Dedifferentiated amniotic fluid mesenchymal stem cell (primary cell): ENCODE measurements at regions not wholly inside any gene's neighbourhood (a gene's known extent, or its start where the extent isn't known, plus 50 kb on each side); places are given as distances from the start of the nearest gene placed in this dataset.

Source experiments
- DNase-seq: peaks from one replicate; pipeline ENCODE4 v3.0.0-alpha.2; 2016; ENCODE audit errors: extremely low spot score

GRCh38 chr5:155193483-155194107 lies 180.0 kb downstream of the KIF4B start:
- DNase-seq, result no peak

DNA sequence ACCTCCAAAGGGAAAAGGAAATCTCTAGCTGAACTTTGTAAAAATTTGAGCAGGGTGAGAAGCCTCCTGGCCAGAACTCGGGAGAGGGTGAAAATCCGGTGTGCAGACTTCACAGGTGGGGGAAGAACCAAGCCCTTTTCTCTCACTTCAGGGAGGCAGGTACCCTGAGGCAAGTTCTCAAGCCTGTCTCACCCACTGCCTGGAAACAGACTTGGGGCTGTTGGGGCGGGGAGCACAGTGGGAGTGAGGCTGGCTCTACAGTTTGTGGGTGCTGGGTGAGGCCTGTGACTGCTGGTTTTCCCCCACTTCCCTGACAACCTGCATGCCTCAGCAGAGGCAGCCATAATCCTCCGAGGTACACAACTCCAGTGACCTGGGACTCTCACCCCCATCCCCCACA lies 187.1 kb downstream of the KIF4B start:
- no peak for DNase-seq

DNA sequence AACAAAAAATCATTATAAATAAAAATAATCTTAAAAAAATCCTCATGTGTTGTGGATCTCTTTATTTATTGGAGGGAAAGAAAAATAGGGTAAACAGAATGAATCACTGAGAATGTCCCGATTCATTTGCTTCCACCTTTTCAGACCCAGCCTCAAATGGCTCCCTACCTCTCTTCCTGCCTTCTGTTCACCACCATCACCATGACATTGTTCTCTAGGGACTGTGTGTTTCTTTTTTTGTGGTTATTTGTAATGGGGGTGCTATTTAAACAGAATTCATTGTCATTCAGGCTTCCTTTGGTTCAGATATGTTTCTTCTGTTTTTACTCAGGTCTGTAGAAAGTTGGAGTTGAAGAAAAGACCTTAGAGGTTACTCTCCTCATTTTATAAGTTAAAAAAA lies 198.2 kb downstream of the KIF4B start:
- no peak for DNase-seq

DNA sequence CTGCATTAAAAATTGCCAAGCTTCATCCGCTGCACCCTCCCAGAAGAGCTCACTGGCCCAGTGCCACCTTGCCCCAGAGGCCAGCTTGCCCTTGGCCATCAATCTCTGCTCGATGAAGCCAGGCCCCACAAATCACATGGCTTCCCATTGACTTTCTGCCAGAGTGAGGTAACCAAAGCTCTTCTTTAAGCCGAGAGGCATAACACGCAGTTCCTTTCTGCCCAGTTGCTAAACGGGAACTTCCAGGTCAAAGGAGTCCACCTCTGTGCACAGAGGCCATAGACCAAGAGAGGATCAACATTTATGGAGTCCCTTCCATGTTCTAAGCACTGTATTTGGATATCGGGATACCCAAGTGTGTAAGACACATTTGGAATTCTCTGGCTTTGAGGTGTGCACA lies 208.8 kb downstream of the KIF4B start:
- no peak for DNase-seq

- no peak for DNase-seq
Observed at GRCh38 chr5:155229135-155229534, 215.6 kb downstream of the KIF4B start.

GRCh38 chr5:155239803-155240202 lies 226.2 kb downstream of the KIF4B start:
- no peak for DNase-seq

GRCh38 chr5:155250596-155250995 lies 237.0 kb downstream of the KIF4B start:
- DNase-seq, result no peak

GRCh38 chr5:155252025-155252424 lies 238.5 kb downstream of the KIF4B start:
- DNase-seq, result no peak

GRCh38 chr5:155252717-155253116 lies 239.2 kb downstream of the KIF4B start:
- DNase-seq, result no peak

DNA sequence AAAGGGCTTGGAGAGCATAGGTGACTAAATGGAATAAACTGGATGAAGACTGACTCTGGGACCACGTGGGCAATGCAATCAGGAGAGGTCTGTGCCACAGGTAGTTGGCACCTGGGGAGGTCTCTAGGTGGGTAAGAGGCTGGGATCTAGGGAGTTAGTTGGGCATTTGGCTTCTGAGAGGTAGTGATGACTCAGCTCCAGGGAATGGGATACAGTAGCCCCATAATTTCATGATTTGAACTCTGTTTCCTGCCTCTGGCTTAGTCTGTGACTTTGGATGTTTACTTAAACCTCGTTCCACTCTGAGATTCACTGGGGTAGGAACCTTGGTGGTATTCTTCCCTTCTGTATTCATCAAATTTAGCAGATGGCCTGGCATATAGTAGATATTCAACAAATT lies 240.8 kb downstream of the KIF4B start:
- DNase-seq, result no peak

GRCh38 chr5:155258161-155258560 lies 244.6 kb downstream of the KIF4B start:
- DNase-seq, result no peak

GRCh38 chr5:155259648-155260047 lies 246.1 kb downstream of the KIF4B start:
- DNase-seq, result no peak

DNA sequence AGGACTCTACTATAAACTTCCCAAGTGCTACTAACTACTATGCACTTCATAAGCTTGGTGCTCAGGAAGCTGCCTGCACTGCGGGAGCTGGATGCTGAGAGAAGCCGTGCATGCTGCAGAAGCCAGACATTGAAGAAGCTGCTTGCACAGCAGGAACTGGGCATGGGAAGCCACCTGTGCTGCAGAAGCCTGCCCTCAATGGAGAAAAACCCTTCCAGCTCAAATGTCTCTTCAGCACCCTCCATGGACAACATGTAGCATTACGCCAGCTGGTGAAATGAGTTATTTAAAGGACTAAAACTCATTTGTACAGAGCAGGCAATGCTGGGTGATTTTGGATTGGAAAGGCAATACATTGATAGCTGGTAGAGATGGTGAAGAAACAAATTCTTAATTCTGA lies 247.2 kb downstream of the KIF4B start:
- no peak for DNase-seq

DNA sequence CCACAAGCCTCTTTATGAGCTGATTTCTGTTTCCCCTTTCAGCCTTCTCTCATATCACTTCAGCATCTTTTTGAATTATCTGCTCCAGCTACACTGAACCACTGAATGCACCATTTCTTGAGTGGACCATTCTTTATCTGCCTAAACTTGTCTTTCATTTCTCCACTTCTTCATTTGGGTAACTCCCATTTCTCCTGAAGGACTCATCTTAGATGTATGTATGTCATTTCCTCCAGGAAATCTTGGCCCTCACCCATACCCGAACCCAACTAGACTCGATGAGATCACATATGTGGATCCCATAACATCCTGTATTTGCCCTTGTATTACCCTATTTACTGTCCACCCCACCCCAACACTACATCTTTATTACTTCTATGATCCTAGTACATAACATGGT lies 249.8 kb downstream of the KIF4B start:
- DNase-seq, result no peak

- DNase-seq, result no peak
Observed at GRCh38 chr5:155264809-155265208, 251.3 kb downstream of the KIF4B start.

GRCh38 chr5:155268770-155269425 lies 255.3 kb downstream of the KIF4B start:
- no peak for DNase-seq

GRCh38 chr5:155270725-155271124 lies 257.2 kb downstream of the KIF4B start:
- DNase-seq, result no peak

- DNase-seq, result no peak
Observed at GRCh38 chr5:155274484-155274883, 260.9 kb downstream of the KIF4B start.

DNA sequence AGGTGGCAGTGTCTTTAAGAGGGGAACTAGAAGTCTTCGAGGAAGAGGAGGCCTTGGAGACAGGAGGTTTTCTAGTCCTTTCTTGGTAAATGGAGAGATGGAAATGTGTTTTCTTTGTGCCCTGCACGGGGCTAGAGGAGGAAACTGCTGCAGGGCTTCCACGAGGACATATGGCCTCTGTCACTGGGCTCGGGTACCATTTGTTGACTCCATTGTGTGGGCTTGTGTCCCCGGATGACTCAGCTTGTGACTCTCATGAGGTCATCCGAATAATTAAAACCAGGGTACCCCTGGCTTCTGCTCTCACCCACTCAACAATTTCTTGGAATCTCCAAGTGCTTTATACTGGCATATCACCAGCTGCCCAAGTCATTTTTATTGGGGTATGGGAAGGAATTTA lies 261.7 kb downstream of the KIF4B start:
- DNase-seq, result no peak

GRCh38 chr5:155276231-155276630 lies 262.7 kb downstream of the KIF4B start:
- DNase-seq, result no peak

GRCh38 chr5:155278532-155278931 lies 265.0 kb downstream of the KIF4B start:
- no peak for DNase-seq

DNA sequence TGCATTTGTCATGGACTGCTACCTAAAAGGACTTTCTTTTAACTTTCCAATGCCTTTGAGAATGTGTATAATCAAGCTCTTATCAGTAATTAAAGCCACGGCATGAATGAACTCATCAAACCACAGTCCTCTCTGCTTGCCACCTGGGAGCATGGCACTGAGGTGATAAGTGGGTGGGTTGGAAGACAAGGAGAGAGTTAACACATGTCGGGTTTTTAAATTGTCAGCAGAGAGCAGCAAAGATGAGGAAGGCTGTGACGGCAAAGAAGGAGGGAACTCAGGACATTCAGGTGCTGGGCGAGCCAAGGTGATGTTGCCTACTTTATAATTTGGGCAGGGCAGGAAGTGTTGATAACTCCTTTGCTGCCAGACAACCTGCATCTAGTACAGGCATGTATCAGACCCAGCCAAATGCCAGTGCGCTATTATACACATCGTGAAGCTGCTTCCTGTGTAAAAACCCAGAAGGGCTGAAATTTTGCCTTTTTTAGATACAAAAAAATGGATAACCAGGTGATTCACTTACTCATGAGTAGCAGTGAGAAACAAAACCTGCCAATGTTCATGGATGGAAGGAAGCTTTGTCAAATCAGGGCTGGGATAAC lies 269.1 kb downstream of the KIF4B start:
- DNase-seq, result no peak

DNA sequence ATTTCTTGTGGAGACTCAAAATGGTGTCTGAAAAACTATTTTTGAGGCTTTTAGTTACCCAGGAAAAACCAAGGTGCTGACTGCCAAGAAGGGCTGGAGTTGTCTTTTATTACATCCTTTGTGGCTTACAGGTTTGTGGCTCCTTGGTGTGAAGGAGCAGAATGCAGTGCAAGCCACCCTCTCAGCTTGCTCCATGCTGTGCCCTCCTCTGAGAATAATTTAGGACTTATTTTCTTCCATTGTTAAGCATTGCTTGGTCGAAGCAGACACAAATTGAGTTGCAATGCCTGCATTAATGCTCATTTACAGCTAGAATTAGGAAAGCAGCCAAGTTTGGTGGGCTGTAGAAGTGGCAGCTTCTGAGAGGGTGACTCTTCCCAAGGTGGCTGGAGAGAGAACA lies 272.2 kb downstream of the KIF4B start:
- DNase-seq, result no peak

GRCh38 chr5:155290937-155291336 lies 277.4 kb downstream of the KIF4B start:
- DNase-seq, result no peak
